K562 (cell line): ENCODE measurements at regions not wholly inside any gene's neighbourhood (a gene's known extent, or its start where the extent isn't known, plus 50 kb on each side); places are given as distances from the start of the nearest gene placed in this dataset.

Source experiments
- ATAC-seq: fragments of 200-7000 bp; cut with Tn5 transposase; 3 replicates; pipeline ENCODE4 v1.9.1; 2020; ENCODE audit warnings: moderate library complexity
- BruUV-seq: library from RNA; stranded (reverse); fragments of 400-500 nt; replicated peaks from 2 replicates; lab custom pipeline; 2021; lab: Mats Ljungman, UMichigan
- CTCF ChIA-PET: fragments of 300-600 bp; formaldehyde crosslinking; extraction: SDS; loops from one replicate; lab custom pipeline; 2021; ENCODE audit warnings: low intra/inter-chr PET ratio; lab: Yijun Ruan, JAX
- POLR2A ChIA-PET: fragments of 300-600, 350-650 bp; sonication (Branson Sonifier 250); formaldehyde crosslinking; extraction: SDS; loops from one replicate; lab custom pipeline; 2021; ENCODE audit warnings: antibody characterized with exemption, inconsistent platforms; lab: Yijun Ruan, JAX
- DNase-seq, 4 experiments: peaks; one replicate each; pipeline versions ENCODE4 v3.0.0 to v3.0.0-alpha.2; 2011 to 2018; ENCODE audit warnings: low spot score in 3 of 4, mixed read lengths in 3 of 4; ENCODE audit errors: extremely low read depth in 1 of 4
- FAIRE-seq: peaks from 2 replicates; lab custom pipeline; 2011; peaks lifted over from hg19 to GRCh38; lab: Jason Lieb, UNC
- H2AFZ ChIP-seq: 2 replicates; pipeline ENCODE4 v1.6.0; 2011; ENCODE audit warnings: low read depth, low read length, control low read depth, inconsistent platforms
- H3K27ac ChIP-seq: fragments of 200-600 bp; 3 replicates; pipeline ENCODE4 v1.8.0; 2011; ENCODE audit warnings: low read depth, mild to moderate bottlenecking, control low read depth, inconsistent platforms, low read length, moderate library complexity, mixed read lengths; ENCODE audit errors: extremely low read depth
- H3K27me3 ChIP-seq, 2 experiments: fragments of 300-600 bp in 1 of 2; 2 replicates in 1 of 2; 3 replicates in 1 of 2; pipeline versions ENCODE4 v1.6.0 to v1.8.0; 2011; ENCODE audit warnings: inconsistent platforms in 2 of 2, low read length in 2 of 2, mild to moderate bottlenecking in 1 of 2, mixed read lengths in 1 of 2, moderate library complexity in 1 of 2; ENCODE audit not compliant: control insufficient read depth in 2 of 2, insufficient read depth in 2 of 2
- H3K36me3 ChIP-seq: fragments of 300-600 bp; 3 replicates; pipeline ENCODE4 v1.8.0; 2011; ENCODE audit warnings: mild to moderate bottlenecking, low read length, inconsistent platforms; ENCODE audit not compliant: control insufficient read depth, insufficient read depth
- H3K4me1 ChIP-seq, 2 experiments: fragments of 200-600 bp in 1 of 2; replicated peaks in 1 of 2; 2 replicates in 1 of 2; 3 replicates in 1 of 2; pipeline versions ENCODE4 v1.5.1 to v1.8.0; 2011; ENCODE audit warnings: inconsistent platforms in 2 of 2, low read length in 2 of 2, mild to moderate bottlenecking in 1 of 2, mixed read lengths in 1 of 2, moderate library complexity in 1 of 2; ENCODE audit not compliant: control insufficient read depth in 2 of 2, insufficient read depth in 2 of 2
- H3K4me2 ChIP-seq: 2 replicates; pipeline ENCODE4 v1.6.1; 2011; ENCODE audit warnings: low read length, control low read depth, inconsistent platforms, mixed read lengths; ENCODE audit not compliant: insufficient read depth
- H3K4me3 ChIP-seq: fragments of 200-600 bp; sonication (generic), shearing (Covaris generic); 2 replicates; pipeline ENCODE4 v1.5.1; 2016; ENCODE audit warnings: control low read depth, inconsistent platforms
- H3K79me2 ChIP-seq: fragments of 200-600 bp; 3 replicates; pipeline ENCODE4 v1.8.0; 2011; ENCODE audit warnings: low read length, inconsistent platforms; ENCODE audit not compliant: control insufficient read depth, insufficient read depth
- H3K9ac ChIP-seq, 2 experiments: 2 replicates each; pipeline versions ENCODE4 v1.6.0 to v1.6.1; 2011; ENCODE audit warnings: low read depth in 2 of 2, low read length in 2 of 2, control low read depth in 1 of 2, inconsistent platforms in 1 of 2, mild to moderate bottlenecking in 1 of 2, mixed read lengths in 1 of 2; ENCODE audit not compliant: insufficient read depth in 1 of 2
- H3K9me1 ChIP-seq: one replicate; pipeline ENCODE4 v1.6.0; 2011; ENCODE audit warnings: inconsistent platforms, mild to moderate bottlenecking, low read length, moderate library complexity; ENCODE audit not compliant: control insufficient read depth, insufficient read depth
- H3K9me3 ChIP-seq: replicated peaks from 2 replicates; pipeline ENCODE4 v1.5.1; 2011; ENCODE audit warnings: low read depth, low read length, inconsistent platforms; ENCODE audit not compliant: control insufficient read depth, insufficient read depth
- H4K20me1 ChIP-seq: replicated peaks from 2 replicates; pipeline ENCODE4 v1.6.1; 2011; ENCODE audit warnings: low read length, inconsistent platforms, mixed read lengths; ENCODE audit not compliant: control insufficient read depth, insufficient read depth
- BCOR ChIP-seq: fragments of 450-650 bp; IDR thresholded peaks from 2 replicates; pipeline ENCODE4 v1.6.1; 2016
- CBX3 ChIP-seq, 2 experiments: IDR thresholded peaks; 1 replicate in 1 of 2; 2 replicates in 1 of 2; pipeline ENCODE4 v1.6.1; 2012; ENCODE audit warnings: inconsistent platforms in 2 of 2, low read length in 2 of 2, borderline replicate concordance in 1 of 2, control low read depth in 1 of 2
- DNMT1 ChIP-seq: fragments of 450-650 bp; IDR thresholded peaks from 2 replicates; pipeline ENCODE4 v1.6.1; 2016; ENCODE audit warnings: antibody characterized with exemption, mild to moderate bottlenecking
- GABPB2 ChIP-seq: fragments of 250-450 bp; sonication (Bioruptor Pico); conservative IDR thresholded peaks from 2 replicates; pipeline ENCODE4 v1.5.1; 2021; ENCODE audit warnings: mild to moderate bottlenecking
- MCM2 ChIP-seq: fragments of 450-650 bp; IDR thresholded peaks from 2 replicates; pipeline ENCODE4 v1.6.1; 2017; ENCODE audit warnings: low read depth, mild to moderate bottlenecking
- MCM7 ChIP-seq, 2 experiments: fragments of 450-650 bp; IDR thresholded peaks; 2 replicates each; pipeline ENCODE4 v1.6.1; 2016 to 2018
- ZNF57 ChIP-seq: fragments of 450-650 bp; formaldehyde crosslinking; IDR thresholded peaks from 2 replicates; pipeline ENCODE4 v1.4.0; 2020; ENCODE audit warnings: mild to moderate bottlenecking, moderate library complexity
- ZNF699 ChIP-seq: fragments of 250-450 bp; sonication (Bioruptor Pico); IDR thresholded peaks from 2 replicates; pipeline ENCODE4 v1.8.0; 2021; ENCODE audit warnings: mild to moderate bottlenecking, moderate library complexity; ENCODE audit not compliant: insufficient replicate concordance
- WGBS: fragments of 100-300 bp; shearing (Covaris generic); methylation state at CpG from one replicate; pipeline ENCODE4 v1.1.6; 2016; ENCODE audit warnings: low coverage, mixed read lengths; ENCODE audit not compliant: insufficient coverage; ENCODE audit errors: missing lambda C conversion rate; 5-methylcytosine and 5-hydroxymethylcytosine counted together
- in situ Hi-C: fragments of 300-500 bp; cut with MboI; formaldehyde crosslinking; loops from 4 replicates; pipeline ENCODE4 v1.15.0; 2018; ENCODE audit warnings: inconsistent platforms, mixed read lengths
- intact Hi-C: fragments of 100-400 bp; cut with micrococcal nuclease; formaldehyde crosslinking; loops from 2 replicates; pipeline ENCODE4 v1.14.2; 2022
- TF ChIP-seq, protein P1 (sequence below): fragments of 250-450 bp; sonication (Bioruptor Pico); IDR thresholded peaks from 2 replicates; pipeline ENCODE4 v1.5.0; 2021; ENCODE audit warnings: mild to moderate bottlenecking, borderline replicate concordance
- TF ChIP-seq, protein P2 (sequence below): sonication (generic); formaldehyde crosslinking; IDR thresholded peaks from 2 replicates; pipeline ENCODE4 v1.8.0; 2023; ENCODE audit warnings: missing genetic modification reagents, mild to moderate bottlenecking, borderline replicate concordance

DNA sequence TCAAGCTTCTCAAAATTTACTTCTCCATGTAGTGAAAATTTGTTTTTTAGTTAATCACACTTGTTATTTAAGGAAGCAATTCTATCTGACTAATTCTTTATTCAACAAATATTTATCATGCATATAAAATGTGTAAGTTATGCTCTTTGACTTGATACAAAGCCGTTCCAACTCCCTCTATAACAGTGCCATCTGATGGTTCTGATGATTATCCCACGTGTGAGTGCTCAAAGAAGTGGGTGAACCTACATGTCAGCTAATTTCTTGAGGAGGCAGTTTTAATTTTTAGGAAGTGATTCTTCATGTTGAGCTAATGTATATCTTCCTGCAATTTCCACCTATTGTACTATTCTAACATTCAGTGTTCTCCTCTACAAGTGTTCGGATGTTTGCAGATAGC lies 88.8 kb upstream of the BRINP1 start:
- Histone ChIP-seq H2AFZ (no peak overlapping the region), H3K4me3 (no peak overlapping the region), H3K4me2 (no peak overlapping the region), H3K79me2 (no peaks in the 10 kb centered on the region), H4K20me1 (no peaks in the 10 kb centered on the region), H3K9me3 (no peaks in the 10 kb centered on the region), H3K9me1 (no peaks in the 10 kb centered on the region), H3K4me1 (no peaks in the 10 kb centered on the region), H3K36me3 (no peaks in the 10 kb centered on the region), H3K27me3 (no peaks in the 10 kb centered on the region), H3K9ac (no peak overlapping the region), H3K27ac (no peak overlapping the region)
- FAIRE-seq (no peak), ATAC-seq (no peak), DNase-seq (no peak)
- no peak for TF ChIP-seq CBX3 (IDR thresholded peaks at IDR 0.05; ENCODE audit: borderline replicate concordance in 1 of 2, low read length in 2 of 2)
- TF ChIP-seq BCOR: no peak
- no peak for TF ChIP-seq ZNF57 (CRISPR knock-in tag)
- BruUV-seq: no TSS peak
- in situ Hi-C loops: no loop called here
- whole genome bisulfite sequencing: 4% methylated on average over 3 of the region's 3 CpGs
- intact Hi-C loops: no loop called here
- POLR2A ChIA-PET: no interaction called here
- CTCF ChIA-PET: no interaction called here

DNA sequence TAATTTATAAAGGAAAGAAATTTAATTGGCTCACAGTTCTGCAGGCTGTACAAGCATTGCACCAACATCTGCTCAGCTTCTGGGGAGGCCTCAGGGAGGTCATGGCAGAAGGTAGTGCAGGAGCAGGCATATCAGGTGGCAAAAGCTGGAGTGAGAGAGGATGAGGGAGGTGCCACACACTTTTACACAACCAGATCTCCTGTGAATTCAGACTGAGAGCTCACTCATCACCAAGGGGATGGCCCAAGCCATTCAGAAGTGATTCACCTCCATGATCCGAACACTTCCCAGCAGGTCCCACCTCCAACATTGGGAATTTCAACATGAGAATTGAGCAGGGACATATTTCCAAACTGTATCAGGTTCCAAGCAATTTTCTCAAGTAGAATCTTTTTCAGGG lies 84.7 kb upstream of the BRINP1 start:
- WGBS: 0% methylated on average over 1 of the region's 1 CpG
- no peak overlapping the region for H3K4me3 ChIP-seq
- no peaks in the 10 kb centered on the region for H3K4me1 ChIP-seq
- no peak for ATAC-seq
- no peaks in the 10 kb centered on the region for H3K79me2 ChIP-seq
- CTCF ChIA-PET: no interaction called here
- no peak for DNase-seq
- FAIRE-seq: no peak
- no peak overlapping the region for H3K27ac ChIP-seq
- H3K36me3 ChIP-seq: no peaks in the 10 kb centered on the region
- no peak overlapping the region for H3K9ac ChIP-seq
- no TSS peak for BruUV-seq
- H3K9me3 ChIP-seq: no peaks in the 10 kb centered on the region
- H3K27me3 ChIP-seq: no peaks in the 10 kb centered on the region
- no peaks in the 10 kb centered on the region for H4K20me1 ChIP-seq
- POLR2A ChIA-PET: no interaction called here
- H3K4me2 ChIP-seq: no peak overlapping the region
- no peaks in the 10 kb centered on the region for H3K9me1 ChIP-seq
- H2AFZ ChIP-seq: no peak overlapping the region
- intact Hi-C loops (no loop called here), in situ Hi-C loops (no loop called here)
- no peak for TF ChIP-seq DNMT1
- no peak for TF ChIP-seq MCM2
- no peak for TF ChIP-seq MCM7 (IDR thresholded peaks at IDR 0.05)
- TF ChIP-seq ZNF699: no peak
- TF ChIP-seq GABPB2 (CRISPR knock-in tag): no peak
- TF ChIP-seq, protein P1, sequence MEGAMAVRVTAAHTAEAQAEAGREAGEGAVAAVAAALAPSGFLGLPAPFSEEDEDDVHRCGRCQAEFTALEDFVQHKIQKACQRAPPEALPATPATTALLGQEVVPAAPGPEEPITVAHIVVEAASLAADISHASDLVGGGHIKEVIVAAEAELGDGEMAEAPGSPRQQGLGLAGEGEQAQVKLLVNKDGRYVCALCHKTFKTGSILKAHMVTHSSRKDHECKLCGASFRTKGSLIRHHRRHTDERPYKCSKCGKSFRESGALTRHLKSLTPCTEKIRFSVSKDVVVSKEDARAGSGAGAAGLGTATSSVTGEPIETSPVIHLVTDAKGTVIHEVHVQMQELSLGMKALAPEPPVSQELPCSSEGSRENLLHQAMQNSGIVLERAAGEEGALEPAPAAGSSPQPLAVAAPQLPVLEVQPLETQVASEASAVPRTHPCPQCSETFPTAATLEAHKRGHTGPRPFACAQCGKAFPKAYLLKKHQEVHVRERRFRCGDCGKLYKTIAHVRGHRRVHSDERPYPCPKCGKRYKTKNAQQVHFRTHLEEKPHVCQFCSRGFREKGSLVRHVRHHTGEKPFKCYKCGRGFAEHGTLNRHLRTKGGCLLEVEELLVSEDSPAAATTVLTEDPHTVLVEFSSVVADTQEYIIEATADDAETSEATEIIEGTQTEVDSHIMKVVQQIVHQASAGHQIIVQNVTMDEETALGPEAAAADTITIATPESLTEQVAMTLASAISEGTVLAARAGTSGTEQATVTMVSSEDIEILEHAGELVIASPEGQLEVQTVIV (CRISPR knock-in tag): no peak
- TF ChIP-seq, protein P2, sequence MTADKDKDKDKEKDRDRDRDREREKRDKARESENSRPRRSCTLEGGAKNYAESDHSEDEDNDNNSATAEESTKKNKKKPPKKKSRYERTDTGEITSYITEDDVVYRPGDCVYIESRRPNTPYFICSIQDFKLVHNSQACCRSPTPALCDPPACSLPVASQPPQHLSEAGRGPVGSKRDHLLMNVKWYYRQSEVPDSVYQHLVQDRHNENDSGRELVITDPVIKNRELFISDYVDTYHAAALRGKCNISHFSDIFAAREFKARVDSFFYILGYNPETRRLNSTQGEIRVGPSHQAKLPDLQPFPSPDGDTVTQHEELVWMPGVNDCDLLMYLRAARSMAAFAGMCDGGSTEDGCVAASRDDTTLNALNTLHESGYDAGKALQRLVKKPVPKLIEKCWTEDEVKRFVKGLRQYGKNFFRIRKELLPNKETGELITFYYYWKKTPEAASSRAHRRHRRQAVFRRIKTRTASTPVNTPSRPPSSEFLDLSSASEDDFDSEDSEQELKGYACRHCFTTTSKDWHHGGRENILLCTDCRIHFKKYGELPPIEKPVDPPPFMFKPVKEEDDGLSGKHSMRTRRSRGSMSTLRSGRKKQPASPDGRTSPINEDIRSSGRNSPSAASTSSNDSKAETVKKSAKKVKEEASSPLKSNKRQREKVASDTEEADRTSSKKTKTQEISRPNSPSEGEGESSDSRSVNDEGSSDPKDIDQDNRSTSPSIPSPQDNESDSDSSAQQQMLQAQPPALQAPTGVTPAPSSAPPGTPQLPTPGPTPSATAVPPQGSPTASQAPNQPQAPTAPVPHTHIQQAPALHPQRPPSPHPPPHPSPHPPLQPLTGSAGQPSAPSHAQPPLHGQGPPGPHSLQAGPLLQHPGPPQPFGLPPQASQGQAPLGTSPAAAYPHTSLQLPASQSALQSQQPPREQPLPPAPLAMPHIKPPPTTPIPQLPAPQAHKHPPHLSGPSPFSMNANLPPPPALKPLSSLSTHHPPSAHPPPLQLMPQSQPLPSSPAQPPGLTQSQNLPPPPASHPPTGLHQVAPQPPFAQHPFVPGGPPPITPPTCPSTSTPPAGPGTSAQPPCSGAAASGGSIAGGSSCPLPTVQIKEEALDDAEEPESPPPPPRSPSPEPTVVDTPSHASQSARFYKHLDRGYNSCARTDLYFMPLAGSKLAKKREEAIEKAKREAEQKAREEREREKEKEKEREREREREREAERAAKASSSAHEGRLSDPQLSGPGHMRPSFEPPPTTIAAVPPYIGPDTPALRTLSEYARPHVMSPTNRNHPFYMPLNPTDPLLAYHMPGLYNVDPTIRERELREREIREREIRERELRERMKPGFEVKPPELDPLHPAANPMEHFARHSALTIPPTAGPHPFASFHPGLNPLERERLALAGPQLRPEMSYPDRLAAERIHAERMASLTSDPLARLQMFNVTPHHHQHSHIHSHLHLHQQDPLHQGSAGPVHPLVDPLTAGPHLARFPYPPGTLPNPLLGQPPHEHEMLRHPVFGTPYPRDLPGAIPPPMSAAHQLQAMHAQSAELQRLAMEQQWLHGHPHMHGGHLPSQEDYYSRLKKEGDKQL (CRISPR knock-in tag): no peak
